OCI-LY7 (cell line): ENCODE measurements at regions not wholly inside any gene's neighbourhood (a gene's known extent, or its start where the extent isn't known, plus 50 kb on each side); places are given as distances from the start of the nearest gene placed in this dataset.

Source experiments
- BruUV-seq: library from RNA; stranded (reverse); fragments of 400-500 nt; replicated peaks from 2 replicates; lab custom pipeline; 2021; lab: Mats Ljungman, UMichigan
- CTCF ChIA-PET: fragments of 300-600 bp; sonication (Branson Sonifier 250); formaldehyde crosslinking; loops from one replicate; lab custom pipeline; 2022; ENCODE audit warnings: antibody characterized with exemption; ENCODE audit not compliant: unreplicated experiment; lab: Charles Lee
- POLR2A ChIA-PET: fragments of 300-600 bp; sonication (Branson Sonifier 250); formaldehyde crosslinking; loops from one replicate; lab custom pipeline; 2022; ENCODE audit warnings: antibody characterized with exemption; lab: Charles Lee
- DNase-seq: peaks from one replicate; pipeline ENCODE4 v3.0.0-alpha.2; 2015; ENCODE audit warnings: low spot score
- H2AFZ ChIP-seq: fragments of 200-600 bp; sonication (generic), shearing (Covaris generic); 2 replicates; pipeline ENCODE4 v1.6.1; 2014; ENCODE audit warnings: mild to moderate bottlenecking, antibody characterized with exemption, low read length, moderate library complexity
- H3K27ac ChIP-seq: fragments of 200-600 bp; sonication (generic); 2 replicates; pipeline ENCODE4 v1.5.1; 2014; ENCODE audit warnings: mixed run types, low read depth, mild to moderate bottlenecking, moderate library complexity, low read length, inconsistent platforms; ENCODE audit not compliant: poor library complexity, severe bottlenecking
- H3K36me3 ChIP-seq: fragments of 200-600 bp; sonication (generic); 2 replicates; pipeline ENCODE4 v1.6.1; 2014; ENCODE audit warnings: mild to moderate bottlenecking, antibody characterized with exemption, low read length, moderate library complexity, mixed read lengths; ENCODE audit not compliant: insufficient read depth
- H3K4me1 ChIP-seq: fragments of 200-600 bp; sonication (generic); 2 replicates; pipeline ENCODE4 v1.5.1; 2014; ENCODE audit warnings: mild to moderate bottlenecking, low read length; ENCODE audit not compliant: insufficient read depth, poor library complexity, severe bottlenecking
- H3K4me2 ChIP-seq: fragments of 200-600 bp; sonication (generic); 2 replicates; pipeline ENCODE4 v1.6.1; 2014; ENCODE audit warnings: mild to moderate bottlenecking, low read length
- H3K4me3 ChIP-seq: fragments of 200-600 bp; sonication (generic); 2 replicates; pipeline ENCODE4 v1.5.1; 2014; ENCODE audit warnings: mild to moderate bottlenecking, low read depth, low read length; ENCODE audit not compliant: poor library complexity, severe bottlenecking
- H3K79me2 ChIP-seq: fragments of 200-600 bp; sonication (generic); 2 replicates; pipeline ENCODE4 v1.6.1; 2016; ENCODE audit warnings: low read depth, mild to moderate bottlenecking, low read length, moderate library complexity, mixed read lengths; ENCODE audit not compliant: insufficient read depth
- H3K9me2 ChIP-seq: fragments of 200-600 bp; sonication (generic); 2 replicates; pipeline ENCODE4 v1.6.1; 2016; ENCODE audit warnings: mild to moderate bottlenecking, low read length, mixed read lengths; ENCODE audit not compliant: insufficient read depth
- H3K9me3 ChIP-seq: fragments of 200-600 bp; sonication (generic); 2 replicates; pipeline ENCODE4 v1.6.1; 2014; ENCODE audit warnings: mild to moderate bottlenecking, mixed run types, low read length, mixed read lengths
- H4K20me1 ChIP-seq: fragments of 200-600 bp; sonication (generic); 2 replicates; pipeline ENCODE4 v1.6.1; 2014; ENCODE audit warnings: mild to moderate bottlenecking, antibody characterized with exemption, low read length, moderate library complexity, mixed read lengths; ENCODE audit not compliant: insufficient read depth
- CTCF ChIP-seq: fragments of 200-600 bp; sonication (generic); conservative IDR thresholded peaks from 2 replicates; pipeline ENCODE4 v1.5.1; 2014; ENCODE audit warnings: mild to moderate bottlenecking, antibody characterized with exemption, low read length, moderate library complexity, mixed read lengths
- EZH2phosphoT487 ChIP-seq: fragments of 200-600 bp; sonication (generic); IDR thresholded peaks from 2 replicates; pipeline ENCODE4 v1.6.1; 2018; ENCODE audit warnings: low read depth, borderline replicate concordance, mild to moderate bottlenecking, mixed run types, antibody characterized with exemption, low read length, moderate library complexity, mixed read lengths
- intact Hi-C: fragments of 100-400 bp; cut with micrococcal nuclease; formaldehyde crosslinking; loops from one replicate; pipeline ENCODE4 v1.10.0; 2022; ENCODE audit not compliant: unreplicated experiment

- TF ChIP-seq EZH2phosphoT487 (no peak), CTCF (no peak)
- ChIA-PET POLR2A (interaction anchor here (1.1 kb wide), 1 partner anchor 16 kb away, joined by 4 read pairs; no protein-coding TSS in a partner anchor), CTCF (no interaction called here)
- intact Hi-C loops: no loop called here
- no peaks in the 10 kb centered on the region for H4K20me1 ChIP-seq
- BruUV-seq: no TSS peak
- H3K9me2 ChIP-seq: no peaks in the 10 kb centered on the region
- no peak overlapping the region for H3K4me3 ChIP-seq
- no peaks in the 10 kb centered on the region for H3K9me3 ChIP-seq
- no peak overlapping the region for H3K4me2 ChIP-seq
- no peaks in the 10 kb centered on the region for H3K79me2 ChIP-seq
- H3K4me1 ChIP-seq: no peaks in the 10 kb centered on the region
- no peak overlapping the region for H2AFZ ChIP-seq
- no peaks in the 10 kb centered on the region for H3K36me3 ChIP-seq
- no peak overlapping the region for H3K27ac ChIP-seq
- DNase-seq: no peak
Observed at GRCh38 chr5:6221141-6221626, 157.2 kb downstream of the MED10 start.

- intact Hi-C loops: no loop called here
- ChIA-PET CTCF (no interaction called here), POLR2A (no interaction called here)
- Histone ChIP-seq H3K4me1 (no peaks in the 10 kb centered on the region), H3K27ac (no peak overlapping the region), H4K20me1 (no peaks in the 10 kb centered on the region), H3K9me2 (no peaks in the 10 kb centered on the region), H3K9me3 (no peaks in the 10 kb centered on the region), H3K4me3 (no peak overlapping the region), H2AFZ (no peak overlapping the region), H3K79me2 (no peaks in the 10 kb centered on the region), H3K4me2 (no peak overlapping the region), H3K36me3 (no peaks in the 10 kb centered on the region)
- BruUV-seq: no TSS peak
- TF ChIP-seq CTCF (no peak), EZH2phosphoT487 (no peak)
- no peak for DNase-seq
Observed at GRCh38 chr5:6220346-6221088, 157.8 kb downstream of the MED10 start.

- Histone ChIP-seq H2AFZ (no peak overlapping the region), H3K4me3 (no peak overlapping the region), H3K4me1 (no peaks in the 10 kb centered on the region), H3K79me2 (no peaks in the 10 kb centered on the region), H4K20me1 (no peaks in the 10 kb centered on the region), H3K9me2 (no peaks in the 10 kb centered on the region), H3K9me3 (no peaks in the 10 kb centered on the region), H3K36me3 (no peaks in the 10 kb centered on the region), H3K27ac (no peak overlapping the region), H3K4me2 (no peak overlapping the region)
- no peak for DNase-seq
- no TSS peak for BruUV-seq
- intact Hi-C loops: no loop called here
- TF ChIP-seq EZH2phosphoT487: no peak
- no peak for TF ChIP-seq CTCF
- CTCF ChIA-PET: interaction anchor here (0.6 kb wide), 1 partner anchor 257 kb away, joined by 8 read pairs; no protein-coding TSS in a partner anchor
- POLR2A ChIA-PET: no interaction called here
Observed at GRCh38 chr5:6218517-6218916, 159.8 kb downstream of the MED10 start.
